Heart right ventricle (tissue), 16 donors: ENCODE measurements at regions not wholly inside any gene's neighbourhood (a gene's known extent, or its start where the extent isn't known, plus 50 kb on each side); places are given as distances from the start of the nearest gene placed in this dataset.

Experiments used
- ATAC-seq, 8 donors: fragments of 200-7000 bp; cut with Tn5 transposase; one replicate each; pipeline ENCODE4 v1.9.1; 2020; ENCODE audit warnings: mild to moderate bottlenecking in 8 of 8, moderate library complexity in 8 of 8, moderate number of reproducible peaks in 1 of 8
- DNase-seq, 2 donors: peaks; one replicate each; pipeline ENCODE4 v3.0.0-alpha.2; 2020
- H3K27ac ChIP-seq, 10 donors: fragments of 200-600 bp; sonication (generic) in 2 of 10; one replicate each; pipeline versions ENCODE4 v1.5.0 to v1.8.0; 2020 to 2022; ENCODE audit warnings: mild to moderate bottlenecking in 3 of 10
- H3K27me3 ChIP-seq, 7 donors: fragments of 200-600 bp; one replicate each; pipeline ENCODE4 v1.8.0; 2021 to 2022; ENCODE audit warnings: mild to moderate bottlenecking in 2 of 7
- H3K36me3 ChIP-seq, 9 donors: fragments of 200-600 bp; sonication (generic) in 1 of 9; one replicate each; pipeline versions ENCODE4 v1.5.0 to v1.8.0; 2020 to 2022; ENCODE audit warnings: mild to moderate bottlenecking in 2 of 9
- H3K4me1 ChIP-seq, 9 donors: fragments of 200-600 bp; sonication (generic) in 1 of 9; one replicate each; pipeline versions ENCODE4 v1.5.0 to v1.8.0; 2020 to 2022; ENCODE audit warnings: mild to moderate bottlenecking in 4 of 9
- H3K4me3 ChIP-seq, 10 donors: fragments of 200-600 bp; sonication (generic) in 2 of 10; one replicate each; pipeline versions ENCODE4 v1.5.0 to v1.8.0; 2020 to 2022; ENCODE audit warnings: mild to moderate bottlenecking in 7 of 10, moderate library complexity in 2 of 10
- H3K9me3 ChIP-seq, 11 donors: fragments of 200-600 bp in 10 of 11; sonication (generic) in 2 of 11; one replicate each; pipeline versions ENCODE4 v1.5.0 to v1.8.0; 2013 to 2022; ENCODE audit warnings: mild to moderate bottlenecking in 2 of 11, control low read depth in 1 of 11, moderate library complexity in 1 of 11
- WGBS, 2 donors: extraction: QIAGEN DNeasy Blood & Tissue Kit; methylation state at CpG; one replicate each; pipeline ENCODE4 v1.1.7; 2013; ENCODE audit warnings: inconsistent platforms in 1 of 2; 5-methylcytosine and 5-hydroxymethylcytosine counted together
- intact Hi-C, 10 donors: fragments of 100-400 bp; cut with DNase I; formaldehyde crosslinking; loops; one replicate each; pipeline versions ENCODE4 v1.11.1 to v1.14.2; 2022
- TF ChIP-seq, protein P1 (sequence below), 9 donors: fragments of 200-600 bp; sonication (generic) in 2 of 9; IDR thresholded peaks; one replicate each; pipeline versions ENCODE4 v1.5.0 to v1.8.0; 2021 to 2022; ENCODE audit warnings: antibody characterized with exemption in 9 of 9, mild to moderate bottlenecking in 5 of 9, moderate library complexity in 1 of 9
- donor health status: Arrhythmogenic right ventricular cardiomyopathy.
- donor health status: ischemic (EF 13 %, LVEDD 7.1; RV severe dilation, severe dysfunction).
- donor health status: healthy with polysubstance abuse.
- donor health status: DM: no; HTN: yes; CAD: no.
- donor health status: DM: no; HTN: no; CAD: no.
- donor health status: ischemic (EF 25% LVEDD 6.9; RV normal size, moderate dysfunction).
- donor health status: ischemic (EF 25% LVEDD 5.7; RV mildly dilated, moderate dysfunction).
- donor health status: healthy.
- donor health status: DM: yes; HTN: yes; CAD: no.
- donor health status: Ischemic cardiomyopathy.
- donor health status: ischemic (EF 35%, LVEDD 5.7; RV mildly dilated, moderate dysfunction).
- donor health status: nonischemic (EF 11% LVEDD 7.7; RV severe dilation, severe dysfunction).
- donor health status: DM: yes; HTN: yes; CAD: no.
- donor health status: PGD.
- donor health status: ischemic (EF 29% LVEDD 5.4; RV normal size, mild dysfunction).
- donor health status: nonischemic (EF 23%, LVEDD 6.1; RV moderate dilation, normal function).

DNA sequence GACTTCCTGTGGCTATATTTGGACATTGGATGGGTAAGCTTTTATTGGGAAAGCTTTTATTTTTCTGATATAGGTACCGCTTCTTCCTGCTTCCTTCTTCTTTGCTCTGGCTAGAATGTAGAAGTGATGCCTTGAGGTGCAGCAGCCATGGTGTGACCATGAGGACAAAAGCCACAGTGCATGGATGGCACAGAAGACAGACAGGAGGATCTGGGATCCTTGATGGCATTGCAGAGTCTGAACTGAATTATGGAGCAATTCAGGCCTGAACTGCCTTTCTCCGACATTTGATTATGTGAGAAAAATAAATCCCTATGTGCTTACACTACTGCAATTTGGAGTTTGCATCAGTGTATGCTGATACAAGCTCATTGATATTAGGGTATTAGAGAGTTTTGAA is 191.3 kb upstream of the CRY1 start:
- no peak overlapping the region for H3K27ac ChIP-seq
- TF ChIP-seq, protein P1, sequence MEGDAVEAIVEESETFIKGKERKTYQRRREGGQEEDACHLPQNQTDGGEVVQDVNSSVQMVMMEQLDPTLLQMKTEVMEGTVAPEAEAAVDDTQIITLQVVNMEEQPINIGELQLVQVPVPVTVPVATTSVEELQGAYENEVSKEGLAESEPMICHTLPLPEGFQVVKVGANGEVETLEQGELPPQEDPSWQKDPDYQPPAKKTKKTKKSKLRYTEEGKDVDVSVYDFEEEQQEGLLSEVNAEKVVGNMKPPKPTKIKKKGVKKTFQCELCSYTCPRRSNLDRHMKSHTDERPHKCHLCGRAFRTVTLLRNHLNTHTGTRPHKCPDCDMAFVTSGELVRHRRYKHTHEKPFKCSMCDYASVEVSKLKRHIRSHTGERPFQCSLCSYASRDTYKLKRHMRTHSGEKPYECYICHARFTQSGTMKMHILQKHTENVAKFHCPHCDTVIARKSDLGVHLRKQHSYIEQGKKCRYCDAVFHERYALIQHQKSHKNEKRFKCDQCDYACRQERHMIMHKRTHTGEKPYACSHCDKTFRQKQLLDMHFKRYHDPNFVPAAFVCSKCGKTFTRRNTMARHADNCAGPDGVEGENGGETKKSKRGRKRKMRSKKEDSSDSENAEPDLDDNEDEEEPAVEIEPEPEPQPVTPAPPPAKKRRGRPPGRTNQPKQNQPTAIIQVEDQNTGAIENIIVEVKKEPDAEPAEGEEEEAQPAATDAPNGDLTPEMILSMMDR (IDR thresholded peaks at IDR 0.05): no peak
- 92 to 95% methylated on average over 2 of the region's 2 CpGs for WGBS, 2 donors
- H3K36me3 ChIP-seq: no peaks in the 10 kb centered on the region
- H3K4me3 ChIP-seq: no peak overlapping the region
- intact Hi-C loops: no loop called here
- no peaks in the 10 kb centered on the region for H3K4me1 ChIP-seq
- no peak for ATAC-seq
- peaks cover 0 to 14% (median 2%) of the 10 kb centered on the region in 11 donors for H3K9me3 ChIP-seq
- peaks cover 0 to 26% (median 6%) of the 10 kb centered on the region in 7 donors for H3K27me3 ChIP-seq
- DNase-seq: no peak

DNA sequence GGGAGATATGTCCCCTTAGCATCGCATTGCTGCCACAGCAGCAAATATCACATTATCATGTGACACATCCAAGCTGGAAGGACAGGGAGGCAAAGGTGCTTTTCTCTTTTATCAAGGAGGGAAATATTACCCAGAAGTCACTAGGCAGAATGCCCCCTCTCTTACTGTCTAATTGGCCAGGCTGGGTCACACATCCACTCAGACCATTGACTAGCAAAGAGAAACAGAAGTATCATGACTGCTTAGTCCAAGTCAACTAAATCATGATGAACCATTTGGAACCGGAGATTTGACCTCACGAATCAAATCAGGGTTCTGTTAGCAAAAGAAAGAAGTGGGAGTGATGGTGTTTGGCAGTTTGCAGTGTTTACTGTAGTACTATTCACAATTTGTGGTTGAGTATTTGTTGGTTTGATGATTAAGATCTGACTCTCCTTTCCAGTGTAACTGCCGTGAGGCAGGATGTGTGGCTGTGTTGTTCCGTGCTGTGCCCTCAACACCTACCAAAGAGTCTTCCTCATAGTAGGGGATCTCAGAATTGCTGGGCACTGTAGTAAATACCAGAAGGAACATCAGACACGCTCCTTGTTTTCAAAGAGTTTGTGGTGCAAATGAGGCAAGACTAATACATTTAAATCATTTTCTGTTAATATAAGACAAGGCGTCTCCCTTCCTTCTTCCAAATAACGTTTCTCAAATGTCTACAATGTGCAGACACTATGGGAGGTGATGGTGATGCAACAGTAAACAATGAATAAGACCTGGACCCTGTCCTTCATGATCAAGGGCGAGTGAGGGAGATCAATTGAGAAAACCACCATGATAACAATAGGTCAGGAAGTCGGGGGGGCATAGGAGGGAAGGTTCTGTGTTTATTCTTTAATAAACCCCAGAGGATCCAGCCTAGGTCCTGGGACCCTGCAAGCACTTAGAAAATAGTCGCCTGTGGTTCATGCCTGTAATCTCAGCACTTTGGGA is 194.4 kb upstream of the CRY1 start:
- TF ChIP-seq, protein P1 (IDR thresholded peaks at IDR 0.05): no peak
- no peak for DNase-seq
- 72 to 79% methylated on average over 11 of the region's 11 CpGs for WGBS, 2 donors
- ATAC-seq: no peak
- intact Hi-C loops: no loop called here
- Histone ChIP-seq H3K36me3 (no peaks in the 10 kb centered on the region), H3K4me3 (no peak overlapping the region), H3K4me1 (no peaks in the 10 kb centered on the region), H3K27me3 (peaks cover 0 to 29% (median 6%) of the 10 kb centered on the region in 7 donors), H3K27ac (no peak overlapping the region), H3K9me3 (peaks cover 0 to 10% (median 0%) of the 10 kb centered on the region in 11 donors)

DNA sequence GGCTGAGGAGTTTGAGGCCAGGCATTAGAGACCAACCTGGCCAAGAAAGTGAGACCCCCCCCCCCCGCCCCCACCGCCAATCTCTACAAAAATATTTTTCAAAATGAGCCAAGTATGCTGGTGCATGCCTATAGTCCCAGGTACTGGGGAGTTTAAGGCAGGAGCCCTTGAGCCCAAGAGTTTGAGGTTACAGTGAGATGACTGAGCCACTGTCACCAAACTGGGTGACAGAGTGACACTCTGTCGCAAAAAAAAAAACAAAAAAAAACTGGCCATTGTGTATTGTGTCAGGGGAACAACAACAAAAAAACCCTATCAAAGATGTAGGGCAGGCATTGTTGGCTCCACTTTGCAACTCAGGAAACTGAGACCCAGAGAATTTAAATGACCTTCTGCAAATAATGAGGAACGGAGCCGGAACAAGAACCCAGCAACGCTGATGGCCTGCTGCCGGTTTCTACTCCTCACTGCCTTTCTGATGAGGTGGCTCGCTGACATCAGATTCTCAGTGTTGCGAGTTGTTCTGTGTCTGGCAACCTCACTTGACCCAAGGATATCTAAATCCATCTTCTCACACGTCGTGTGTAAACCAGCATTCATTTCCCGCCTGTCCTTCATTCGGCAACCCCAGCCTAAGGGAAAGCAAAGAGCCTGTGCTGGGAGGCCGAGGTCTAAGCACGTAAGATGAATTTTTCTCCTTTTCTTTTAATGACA is 195.2 kb upstream of the CRY1 start:
- Histone ChIP-seq H3K4me1 (no peaks in the 10 kb centered on the region), H3K4me3 (no peak overlapping the region), H3K9me3 (peaks cover 0 to 10% (median 0%) of the 10 kb centered on the region in 11 donors), H3K27me3 (peaks cover 0 to 29% (median 6%) of the 10 kb centered on the region in 7 donors), H3K36me3 (no peaks in the 10 kb centered on the region), H3K27ac (no peak overlapping the region)
- no peak for ATAC-seq
- intact Hi-C loops: no loop called here
- TF ChIP-seq, protein P1 (IDR thresholded peaks at IDR 0.05): no peak
- WGBS, 2 donors: 71% methylated on average over 15 of the region's 15 CpGs
- DNase-seq: no peak

DNA sequence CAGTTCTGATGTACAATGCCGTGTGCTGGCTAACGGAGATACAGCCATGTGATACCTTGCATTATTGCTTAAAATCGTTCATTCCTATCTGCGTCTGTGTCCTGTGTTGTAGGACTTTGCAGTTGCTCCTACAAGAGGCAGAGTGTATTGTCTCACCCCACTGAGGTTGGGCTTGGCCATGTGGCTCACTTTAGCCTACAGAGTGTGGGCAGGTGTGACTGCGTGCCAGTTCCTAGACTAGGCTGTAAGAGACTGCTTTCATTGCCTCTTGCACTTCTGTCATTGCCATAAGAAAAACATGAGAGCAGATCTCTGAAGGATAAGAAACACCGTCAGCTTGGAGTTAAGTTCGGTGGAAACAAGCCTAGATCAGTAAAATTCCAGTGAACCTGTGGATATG is 197.7 kb upstream of the CRY1 start:
- WGBS, 2 donors: 85 to 88% methylated on average over 7 of the region's 7 CpGs
- no peak for DNase-seq
- Histone ChIP-seq H3K36me3 (no peaks in the 10 kb centered on the region), H3K4me1 (no peaks in the 10 kb centered on the region), H3K27me3 (peaks cover 0 to 21% (median 6%) of the 10 kb centered on the region in 7 donors), H3K27ac (no peak overlapping the region), H3K4me3 (no peak overlapping the region), H3K9me3 (no peaks in the 10 kb centered on the region)
- ATAC-seq: no peak
- TF ChIP-seq, protein P1 (IDR thresholded peaks at IDR 0.05): no peak
- intact Hi-C loops: no loop called here
